Activated CD4-positive, alpha-beta T cell treated with anti-CD3 and anti-CD28 coated beads, Interleukin-2, amount 50 U/mL, for 16 hours (primary cell): ENCODE measurements at regions not wholly inside any gene's neighbourhood (a gene's known extent, or its start where the extent isn't known, plus 50 kb on each side); places are given as distances from the start of the nearest gene placed in this dataset.
"Not testable (repeated sequence)": the region's sequence is repeated elsewhere in the genome, so short reads cannot be mapped to it uniquely, and the experiment has no call there.

Experiments used
- DNase-seq: peaks from one replicate; pipeline ENCODE4 v3.0.0-alpha.2; 2020

DNA sequence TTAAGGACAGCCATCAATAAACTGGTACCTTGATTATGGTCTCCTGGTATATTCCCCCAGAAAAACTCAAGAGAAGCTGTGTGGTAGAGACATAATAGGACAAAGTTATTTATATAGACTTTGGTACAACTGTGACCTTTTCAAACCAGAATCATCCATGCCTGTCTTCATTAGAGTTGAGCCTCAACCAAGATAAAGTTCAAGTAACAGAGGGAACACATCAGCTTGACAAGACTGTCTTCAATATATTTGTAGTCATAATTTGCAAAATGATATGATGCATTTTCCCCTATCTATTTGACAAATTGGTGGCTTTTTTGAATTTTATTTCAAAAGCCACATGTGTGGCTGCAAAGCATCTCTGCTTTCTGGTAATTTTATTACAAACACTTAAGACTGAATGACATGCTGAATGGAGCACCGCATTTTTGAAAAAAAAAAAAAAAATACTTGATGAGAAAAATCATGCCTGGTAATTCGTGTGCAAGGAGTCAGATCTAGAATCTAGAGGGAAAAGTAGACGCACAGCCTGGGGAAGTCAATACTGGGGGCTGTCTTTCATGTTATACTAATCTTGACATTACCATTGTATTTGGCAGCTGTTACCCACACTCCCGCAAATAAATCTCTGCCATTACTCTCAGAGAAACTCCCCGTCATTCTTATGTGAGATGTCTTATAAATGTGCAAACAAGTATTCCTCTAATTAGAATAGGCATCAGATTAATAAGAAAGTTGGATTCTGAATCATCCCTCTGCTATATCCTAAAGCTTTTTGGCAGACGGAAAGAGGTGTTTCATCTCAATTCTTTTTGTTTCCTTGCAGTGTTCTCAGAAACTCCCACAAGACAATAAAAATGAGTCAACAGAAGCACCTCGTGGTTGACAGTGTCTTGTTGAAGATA is 554.8 kb upstream of the CBLB start:
- DNase-seq = peak; percentile 85

DNA sequence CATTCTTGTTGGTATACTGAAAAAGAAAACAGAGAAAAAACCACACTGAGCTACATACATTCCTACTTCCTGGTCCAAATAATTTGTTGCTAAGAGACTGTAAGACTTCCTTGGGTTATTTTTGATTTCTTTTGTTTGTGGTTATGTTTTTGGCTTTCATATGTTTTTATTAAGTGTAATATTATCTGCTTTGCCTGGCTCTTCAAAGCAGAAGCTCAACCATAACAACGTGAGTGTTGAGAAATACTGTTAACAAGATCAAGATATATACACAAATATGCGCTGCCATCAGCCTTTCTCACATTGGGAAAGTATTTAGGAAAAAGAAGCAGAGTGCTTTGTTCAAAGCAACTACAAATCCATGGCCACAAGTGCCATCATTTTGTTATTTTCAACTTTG is 556.2 kb upstream of the CBLB start:
- DNase-seq = peak; percentile 27

DNA sequence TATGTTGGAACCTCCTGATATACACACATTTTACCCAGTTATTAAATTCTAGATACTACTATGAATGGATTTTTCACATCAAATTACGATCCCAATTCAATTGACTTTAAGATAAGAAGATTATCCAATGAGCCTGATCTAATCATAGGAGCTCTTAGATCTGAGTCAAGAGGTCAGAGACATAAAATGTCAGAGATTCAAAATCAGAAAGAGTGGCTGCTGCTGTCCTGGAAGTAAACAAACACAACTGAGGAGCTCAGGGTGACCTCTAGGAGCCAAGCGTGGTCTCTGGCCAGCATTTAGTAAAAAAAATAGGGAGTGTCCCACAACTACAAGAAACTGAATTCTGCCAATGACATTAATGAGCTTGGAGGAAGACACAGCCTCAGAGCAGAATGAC is 557.1 kb upstream of the CBLB start:
- DNase-seq = no peak

DNA sequence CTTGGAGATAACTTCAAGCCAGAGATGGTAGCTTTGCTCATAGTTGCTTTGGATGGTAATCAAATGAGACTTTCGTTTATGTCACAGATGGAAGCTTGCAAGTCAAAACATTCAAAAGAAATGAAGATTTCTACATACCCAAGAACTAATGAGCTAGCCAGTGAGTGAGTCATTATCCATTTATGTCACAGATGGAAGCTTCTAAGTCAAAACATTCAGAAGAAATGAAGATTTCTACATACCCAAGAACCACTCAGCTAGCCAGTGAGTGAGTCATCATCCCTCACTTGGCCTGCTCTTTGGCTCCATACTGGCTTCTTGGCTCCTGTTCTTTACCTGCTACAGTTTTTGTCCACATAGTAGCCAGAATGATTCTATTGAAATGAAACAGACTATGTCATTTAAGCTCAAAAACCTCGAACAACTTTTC is 559.8 kb upstream of the CBLB start:
- peak; percentile 80 for DNase-seq

DNA sequence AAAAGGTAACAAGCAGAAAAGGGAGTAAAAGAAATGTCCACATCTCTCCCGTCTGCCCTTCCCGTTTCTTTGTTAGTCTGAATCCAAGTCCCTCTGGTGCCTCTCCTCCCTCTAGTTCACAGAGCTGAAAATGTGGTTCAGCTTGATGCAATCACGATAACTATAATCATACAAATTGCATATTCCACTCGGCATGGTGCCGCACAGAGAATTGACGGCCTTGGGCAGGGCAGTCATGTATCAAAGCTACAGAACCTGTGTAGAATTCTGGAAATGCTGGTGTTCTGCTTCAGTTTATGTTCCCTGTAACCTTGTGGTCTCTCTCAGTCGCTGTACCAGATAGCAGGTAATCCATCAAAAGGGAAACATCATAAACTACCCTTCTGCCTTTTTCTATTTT is 562.9 kb upstream of the CBLB start:
- DNase-seq = no peak

DNA sequence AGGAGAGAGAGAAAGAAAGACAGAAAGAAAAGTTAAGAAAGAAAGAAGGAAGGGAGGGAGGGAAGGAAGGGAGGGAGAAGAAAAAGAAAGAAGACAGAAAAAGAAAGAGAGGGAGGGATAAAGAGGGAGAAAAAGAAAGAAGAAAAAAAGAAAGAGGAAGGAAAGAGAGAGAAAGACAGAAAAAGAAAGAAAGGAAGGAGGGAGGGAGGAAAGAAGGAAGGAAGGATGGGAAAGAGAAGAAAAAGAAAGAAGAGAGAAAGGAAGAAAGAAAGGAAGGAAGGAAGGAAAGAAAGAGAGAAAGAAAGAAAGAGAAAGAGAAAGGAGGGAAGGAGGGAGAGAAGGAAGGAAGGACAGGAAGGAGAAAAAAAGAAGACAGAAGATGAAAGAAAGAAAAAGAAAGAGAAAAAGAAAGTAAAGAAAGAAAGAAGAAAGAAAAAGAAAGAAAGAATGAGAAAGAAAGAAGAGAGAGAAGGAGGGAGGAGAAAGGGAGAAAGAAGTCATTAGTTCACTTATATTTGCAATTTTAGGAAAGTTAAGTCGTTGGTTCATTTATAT is 567.2 kb upstream of the CBLB start:
- no peak for DNase-seq

DNA sequence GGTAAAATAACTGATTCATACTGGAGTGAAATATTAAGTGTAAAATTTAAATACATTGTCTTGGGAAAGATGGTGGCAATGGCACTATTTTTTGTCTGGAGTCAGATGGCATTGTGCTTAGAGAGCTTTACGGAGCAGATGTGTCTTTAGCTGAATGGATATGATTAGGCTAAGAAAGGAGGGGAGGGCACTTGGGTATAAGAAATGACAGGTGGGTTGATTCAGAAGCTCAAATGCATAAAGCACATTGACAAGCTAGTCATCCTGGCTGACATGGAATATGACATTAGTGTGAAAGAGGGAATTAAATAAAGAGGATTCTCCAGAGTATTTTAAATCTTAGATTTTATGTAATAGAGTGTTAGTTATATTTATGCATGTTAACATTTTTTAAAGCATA is 570.1 kb upstream of the CBLB start:
- no peak for DNase-seq

DNA sequence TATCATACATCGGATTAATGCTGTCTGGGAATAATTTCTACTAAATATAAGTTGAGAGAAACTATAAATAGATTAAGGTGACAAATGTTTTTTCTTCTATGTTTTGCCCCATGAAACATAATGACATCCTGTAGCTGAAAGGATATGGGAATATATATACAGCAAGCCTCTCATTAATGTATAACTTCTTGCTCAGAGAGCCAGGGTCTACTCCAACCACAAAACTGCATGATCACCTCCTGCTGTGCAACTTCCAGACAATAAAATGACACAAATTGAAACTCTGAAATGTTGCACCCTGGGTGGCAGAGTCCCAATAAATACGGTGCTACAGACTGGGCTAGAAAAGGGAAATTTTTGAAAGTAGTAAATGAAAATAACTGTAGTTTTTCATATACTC is 571.9 kb upstream of the CBLB start:
- no peak for DNase-seq

DNA sequence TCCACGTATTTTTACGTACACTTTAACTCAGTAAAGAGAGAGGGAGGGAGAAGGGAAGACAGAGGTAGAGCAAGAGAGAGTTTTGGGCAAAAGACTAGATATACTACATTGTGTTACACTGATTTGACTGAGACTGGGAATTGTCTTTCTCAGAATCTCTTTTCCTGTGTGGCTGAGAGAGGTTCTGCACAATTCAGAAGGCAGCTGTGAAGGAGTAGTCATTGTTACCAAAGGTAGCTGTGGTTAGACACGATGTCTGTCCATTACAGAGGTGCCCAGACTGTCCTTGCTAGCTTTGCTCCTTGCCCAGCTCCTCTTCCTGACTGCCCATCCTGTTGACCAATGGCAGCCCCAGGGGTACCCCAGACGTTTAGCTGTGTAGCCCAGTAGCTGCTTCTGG is 577.5 kb upstream of the CBLB start:
- DNase-seq = no peak

DNA sequence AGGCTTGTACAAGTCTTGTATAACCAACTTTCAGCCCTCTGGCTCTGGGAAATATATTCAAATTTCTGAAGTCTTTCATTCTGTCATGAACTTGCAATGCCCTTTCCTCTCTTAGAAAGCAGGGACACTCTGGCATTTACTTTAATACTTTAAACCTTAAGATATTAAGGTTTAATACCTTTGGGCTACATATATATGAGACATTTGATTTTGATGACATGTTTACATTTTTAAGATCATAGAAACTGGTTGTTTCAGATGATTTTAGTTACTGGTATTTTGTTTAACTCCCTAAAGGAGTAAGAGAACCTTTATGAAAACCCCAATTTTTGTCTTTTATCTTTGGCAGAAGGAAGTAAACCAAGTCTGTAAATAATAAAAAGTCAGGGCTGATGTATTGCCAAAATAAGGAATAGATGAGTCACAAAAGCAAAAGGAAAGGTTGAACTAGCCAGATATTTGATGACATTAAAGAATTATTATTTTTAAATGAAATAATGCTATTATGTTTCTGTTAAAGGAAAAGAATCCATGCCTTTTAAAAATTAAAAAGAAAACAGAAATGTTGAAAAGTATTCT is 579.0 kb upstream of the CBLB start:
- DNase-seq = no peak

DNA sequence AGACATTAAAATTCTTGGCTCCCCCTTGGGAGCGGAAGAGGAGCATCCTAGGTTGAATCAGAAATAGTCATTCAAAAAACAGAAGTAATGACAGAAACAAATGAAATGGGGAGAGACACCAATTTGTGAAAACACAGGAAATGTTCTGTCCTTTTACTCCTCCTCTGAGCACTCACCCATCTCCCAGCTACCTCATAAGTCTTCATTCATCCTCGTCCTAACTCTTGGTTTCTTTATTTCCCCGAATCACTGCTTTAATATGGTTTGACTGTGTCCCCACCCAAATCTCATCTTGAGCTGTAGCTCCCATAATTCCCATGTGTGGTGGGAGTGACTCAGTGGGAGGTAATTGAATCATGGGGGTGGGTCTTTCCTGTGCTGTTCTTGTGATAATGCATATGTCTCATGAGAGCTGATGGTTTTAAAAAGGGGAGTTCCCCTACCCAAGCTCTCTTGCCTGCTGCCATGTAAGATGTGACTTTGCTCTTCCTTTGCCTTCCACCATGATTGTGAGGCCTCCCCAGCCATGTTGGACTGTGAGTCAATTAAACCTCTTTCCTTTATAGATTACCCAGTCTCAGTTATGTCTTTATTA is 579.7 kb upstream of the CBLB start:
- not testable (repeated sequence) for DNase-seq

DNA sequence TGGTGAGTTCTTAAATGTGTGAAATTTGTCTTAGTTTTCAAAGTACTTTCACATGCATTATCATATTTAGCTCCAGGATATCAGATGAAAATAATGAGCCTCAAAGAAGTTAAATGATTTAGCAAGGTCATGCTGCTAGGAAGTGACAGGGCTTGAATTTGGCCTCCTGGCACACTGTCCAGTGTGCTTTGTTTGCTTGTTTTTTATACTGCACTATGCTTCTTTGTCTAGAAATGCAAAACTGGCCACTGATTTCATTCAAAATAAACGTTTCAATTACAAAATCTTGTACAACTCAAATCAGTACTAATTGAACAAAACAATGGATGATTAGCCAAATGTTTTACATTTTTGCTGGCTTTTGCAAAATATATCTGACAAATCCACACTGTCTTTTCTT is 583.3 kb upstream of the CBLB start:
- no peak for DNase-seq

DNA sequence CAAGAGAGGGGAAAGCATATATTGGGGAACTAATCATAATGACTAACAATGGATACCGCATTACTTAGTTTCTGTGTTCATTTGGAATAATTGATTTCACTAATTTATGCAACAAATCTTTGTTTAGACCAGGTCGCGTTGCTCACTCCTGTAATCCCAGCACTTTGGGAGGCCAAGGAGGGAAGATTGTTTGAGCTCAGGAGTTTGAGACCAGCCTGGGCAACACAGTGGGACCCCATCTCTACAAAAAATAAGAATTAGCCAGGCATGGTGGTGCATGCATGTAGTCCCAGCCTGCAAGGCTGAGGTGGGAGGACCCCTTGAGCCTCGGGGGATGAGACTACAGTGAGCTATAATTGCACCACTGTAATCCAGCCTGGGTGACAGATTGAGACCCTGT is 585.7 kb upstream of the CBLB start:
- DNase-seq = no peak

DNA sequence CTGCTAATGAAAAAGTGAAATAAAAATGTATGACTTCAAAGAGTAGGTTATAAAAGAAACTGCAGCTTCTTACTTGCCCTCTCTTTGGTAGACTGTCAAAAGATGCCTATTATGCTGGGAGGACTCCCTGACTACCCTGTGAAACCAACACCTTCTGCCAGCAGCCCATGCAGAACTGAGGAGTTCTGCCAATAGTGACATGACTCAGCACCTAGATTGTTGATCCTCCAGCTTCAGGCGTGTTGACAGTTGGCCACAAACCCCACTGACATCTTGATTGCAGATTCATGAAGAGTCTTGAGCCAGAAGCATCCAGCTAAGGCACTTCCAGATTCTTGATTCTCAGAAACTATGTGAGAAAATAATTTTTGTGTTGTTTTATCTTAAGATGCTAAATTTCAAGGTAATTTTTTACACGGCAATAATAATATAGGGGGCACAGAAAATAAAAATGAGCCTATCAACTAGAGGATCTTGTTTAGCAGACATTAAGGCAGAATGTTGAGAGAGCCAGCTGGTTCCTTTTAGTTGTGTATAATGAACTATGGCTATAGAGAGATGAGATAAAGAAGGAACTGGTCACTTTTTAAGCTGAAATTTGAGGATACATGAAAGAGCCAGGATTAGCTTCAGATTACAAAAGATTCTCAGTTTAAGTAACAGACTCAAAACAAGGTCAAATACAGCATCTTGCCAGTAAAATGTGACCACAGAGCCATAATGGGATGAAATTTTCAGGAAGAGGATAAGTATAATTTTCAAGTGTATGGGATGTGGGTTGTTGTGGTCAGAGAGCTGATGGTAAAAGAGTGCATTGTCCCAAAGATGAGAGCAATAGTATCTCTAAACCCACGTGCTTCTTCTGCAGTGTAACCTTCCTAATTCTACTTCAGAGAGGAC is 588.7 kb upstream of the CBLB start:
- peak; percentile 82 for DNase-seq

DNA sequence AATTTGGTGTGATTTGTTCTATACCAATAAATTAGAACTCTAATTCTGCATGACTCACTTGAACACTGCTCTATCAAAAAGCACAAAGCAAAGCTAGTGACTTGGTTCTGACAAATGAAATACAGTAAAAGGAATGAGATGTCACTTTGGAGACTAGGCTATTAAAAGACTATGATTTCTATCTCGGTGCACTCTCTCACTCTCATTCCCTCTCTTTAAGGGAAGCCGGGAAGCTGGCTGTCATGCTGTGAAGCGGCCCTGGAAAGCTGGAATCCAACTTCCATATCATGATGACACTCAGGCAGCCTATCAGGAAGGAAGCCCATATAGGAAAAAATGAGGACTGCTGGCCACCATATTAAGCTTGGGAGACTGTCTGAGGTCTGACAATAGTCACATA is 590.1 kb upstream of the CBLB start:
- DNase-seq = no peak

DNA sequence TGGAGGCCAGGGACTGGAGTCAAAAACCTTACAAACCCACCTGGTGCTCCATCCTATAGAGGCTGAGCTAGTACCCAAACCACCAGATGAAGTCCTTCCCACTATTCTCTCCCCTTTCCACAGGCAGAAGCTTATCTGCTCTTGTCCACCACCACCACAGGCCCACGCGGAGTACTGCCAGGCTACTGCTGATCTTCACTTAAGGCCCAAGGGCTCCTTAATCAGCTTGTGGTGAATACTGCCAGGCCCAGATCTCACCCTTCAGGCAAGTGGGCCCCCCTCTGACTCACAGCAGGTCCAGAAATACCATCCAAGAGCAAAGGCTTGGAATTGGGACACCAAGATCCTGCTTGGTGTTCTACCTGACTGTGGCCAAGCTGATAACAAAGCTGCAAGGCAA is 598.1 kb upstream of the CBLB start:
- no peak for DNase-seq

DNA sequence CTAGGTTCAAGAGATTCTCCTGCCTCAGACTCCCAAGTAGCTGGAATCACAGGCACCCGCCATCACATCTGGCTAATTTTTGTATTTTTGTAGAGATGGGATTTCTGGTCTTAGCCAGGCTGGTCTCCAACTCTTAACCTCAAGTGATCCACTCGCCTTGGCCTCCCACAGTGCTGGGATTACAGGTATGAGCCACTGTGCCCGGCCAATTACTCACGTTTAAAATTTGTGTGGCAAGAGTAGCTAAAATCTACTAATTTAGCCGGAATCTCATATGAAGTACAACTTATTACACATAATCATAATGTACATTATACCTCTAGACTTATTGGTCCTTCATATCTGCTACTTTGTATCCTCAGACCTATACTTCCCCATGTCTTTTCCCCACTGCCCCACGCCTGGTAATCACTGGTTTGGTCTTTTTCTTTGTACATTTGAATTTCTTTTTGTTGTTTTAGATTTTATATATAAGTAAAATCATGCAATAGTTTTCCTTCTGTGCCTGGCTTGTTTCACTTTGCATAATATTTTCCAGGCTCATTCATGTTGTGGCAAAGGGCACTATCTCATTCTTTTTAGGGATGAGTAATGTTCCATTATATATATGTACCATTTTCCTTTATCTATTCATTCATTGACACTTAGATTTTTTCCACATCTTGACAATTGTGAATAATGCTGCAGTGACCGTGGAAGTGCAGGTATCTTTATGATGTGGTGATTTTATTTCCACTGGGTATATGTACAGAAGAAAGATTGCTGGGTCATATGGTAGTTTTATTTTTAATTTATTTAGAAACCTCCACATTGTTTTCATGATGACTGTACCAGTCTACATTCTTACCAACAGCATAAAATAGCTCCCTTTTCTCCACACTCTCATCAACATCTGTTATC is 605.0 kb upstream of the CBLB start:
- DNase-seq = peak; percentile 58

DNA sequence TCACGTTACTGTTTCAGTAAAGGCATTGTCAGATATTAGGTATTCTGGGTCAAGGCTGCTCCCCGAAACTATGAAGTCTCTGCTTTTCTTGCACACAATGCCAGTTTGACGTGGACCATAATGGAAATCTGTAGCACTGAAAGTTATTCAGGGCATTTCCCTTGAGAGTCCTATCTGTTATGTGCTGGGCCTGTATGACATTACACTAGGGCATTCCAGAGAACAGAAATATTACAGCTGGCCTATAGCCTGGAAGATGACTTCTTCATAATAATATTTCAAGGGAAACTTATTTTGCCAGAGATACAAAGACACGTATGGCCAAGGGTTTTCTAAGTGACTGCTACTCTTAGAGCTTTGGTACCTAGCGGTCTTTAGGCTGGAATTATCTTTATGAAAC is 613.6 kb upstream of the CBLB start:
- DNase-seq = no peak

DNA sequence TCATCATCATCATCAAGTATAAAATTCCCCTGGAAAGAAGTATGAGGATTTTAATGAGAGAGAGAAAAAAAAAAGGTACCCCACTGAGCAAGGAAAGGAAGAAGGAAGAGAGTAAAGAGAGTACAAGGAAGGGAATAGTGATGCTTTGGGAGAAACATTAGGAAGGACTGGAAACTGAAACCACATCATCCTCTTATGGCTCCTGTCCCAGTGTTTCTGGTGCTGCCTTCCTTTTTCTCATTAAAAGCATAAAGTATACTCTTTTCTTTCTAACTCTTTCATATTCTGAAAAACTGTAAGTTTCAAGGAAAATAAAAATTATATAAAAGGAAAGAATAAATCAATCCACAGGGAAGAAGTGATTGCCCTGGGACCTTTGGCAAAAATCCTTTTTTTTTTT is 616.4 kb upstream of the CBLB start:
- no peak for DNase-seq

DNA sequence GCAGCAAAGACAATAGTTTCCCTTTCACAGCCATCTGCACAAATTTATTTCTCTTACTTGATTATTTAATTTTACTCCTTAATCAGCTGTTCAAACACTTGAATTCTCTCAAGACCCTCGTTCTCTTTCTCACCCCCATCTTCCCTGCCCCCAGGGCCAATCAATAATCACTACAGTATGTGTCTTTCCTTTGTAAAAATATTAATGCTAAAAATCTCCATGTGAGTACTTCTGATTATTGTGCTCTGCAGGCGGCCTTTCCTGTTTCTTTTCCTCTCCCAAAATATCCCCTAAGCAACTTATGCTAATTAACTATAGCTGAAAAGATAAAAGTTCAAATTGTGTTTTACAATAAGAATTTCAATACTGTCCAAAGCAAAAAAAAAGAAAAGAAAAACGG is 617.0 kb upstream of the CBLB start:
- no peak for DNase-seq

DNA sequence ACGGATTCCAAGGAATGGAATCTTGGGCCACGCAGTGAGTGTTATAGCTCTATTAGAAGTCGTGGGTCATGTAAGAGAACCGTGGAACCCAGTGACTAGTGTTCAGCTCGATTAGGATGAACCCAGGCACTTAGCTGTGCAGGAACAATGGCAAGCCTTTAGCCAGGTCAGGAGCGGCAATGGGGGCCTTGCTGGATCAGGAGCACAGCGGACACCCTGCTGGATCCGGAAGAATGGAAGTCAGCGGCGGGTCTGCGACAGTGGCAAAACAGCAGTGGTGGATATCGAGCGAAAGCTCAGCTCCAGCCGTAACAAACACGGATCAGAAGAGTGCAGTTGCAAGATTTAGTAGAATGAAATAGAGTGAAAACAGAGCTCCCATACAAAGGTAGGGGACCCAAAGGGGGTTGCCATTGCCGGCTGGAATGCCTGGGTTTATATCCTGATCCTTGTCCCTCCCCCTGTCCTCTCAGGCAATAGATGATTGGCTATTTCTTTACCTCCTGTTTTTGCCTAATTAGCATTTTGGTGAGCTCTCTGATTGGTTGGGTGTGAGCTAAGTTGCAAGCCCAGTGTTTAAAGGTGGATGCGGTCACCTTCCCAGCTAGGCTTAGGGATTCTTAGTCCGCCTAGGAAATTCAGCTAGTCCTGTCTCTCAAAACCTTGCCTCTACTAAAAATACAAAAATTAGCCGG is 618.3 kb upstream of the CBLB start:
- not testable (repeated sequence) for DNase-seq
